GM23338 (cell line): ENCODE measurements at regions not wholly inside any gene's neighbourhood (a gene's known extent, or its start where the extent isn't known, plus 50 kb on each side); places are given as distances from the start of the nearest gene placed in this dataset.

Source experiments
- CREB1 ChIP-seq: fragments of 250-450 bp; sonication (Bioruptor Pico); IDR thresholded peaks from 2 replicates; pipeline ENCODE4 v1.5.0; 2020; ENCODE audit warnings: low read depth, mild to moderate bottlenecking, moderate library complexity
- CTCF ChIP-seq, 2 experiments: fragments of 200-600 bp in 1 of 2; sonication (generic) in 1 of 2; conservative IDR thresholded peaks; 2 replicates each; pipeline versions ENCODE4 v1.5.1 to v1.6.1; 2016 to 2017; ENCODE audit warnings: antibody characterized with exemption in 2 of 2, low read depth in 2 of 2, mild to moderate bottlenecking in 2 of 2, moderate library complexity in 1 of 2
- ETS1 ChIP-seq: IDR thresholded peaks from 2 replicates; pipeline ENCODE4 v1.6.1; 2016; ENCODE audit warnings: antibody characterized with exemption
- EZH2 ChIP-seq: fragments of 200-600 bp; sonication (generic); IDR thresholded peaks from one replicate; pipeline ENCODE4 v1.8.0; 2017; ENCODE audit warnings: antibody characterized with exemption, mild to moderate bottlenecking, low read depth; ENCODE audit not compliant: unreplicated experiment
- EZH2phosphoT487 ChIP-seq: fragments of 200-600 bp; sonication (generic); IDR thresholded peaks from one replicate; pipeline ENCODE4 v1.8.1; 2018; ENCODE audit warnings: antibody characterized with exemption; ENCODE audit not compliant: unreplicated experiment
- JUNB ChIP-seq: IDR thresholded peaks from one replicate; pipeline ENCODE4 v1.6.1; 2016; ENCODE audit warnings: antibody characterized with exemption; ENCODE audit not compliant: unreplicated experiment
- NANOG ChIP-seq: IDR thresholded peaks from 2 replicates; pipeline ENCODE4 v1.6.1; 2016; ENCODE audit warnings: antibody characterized with exemption, borderline replicate concordance
- POLR2AphosphoS5 ChIP-seq: IDR thresholded peaks from 2 replicates; pipeline ENCODE4 v1.6.1; 2016; ENCODE audit warnings: antibody characterized with exemption, low read depth
- REST ChIP-seq: IDR thresholded peaks from one replicate; pipeline ENCODE4 v1.6.1; 2018; ENCODE audit warnings: antibody characterized with exemption; ENCODE audit not compliant: unreplicated experiment
- STAT1 ChIP-seq: IDR thresholded peaks from one replicate; pipeline ENCODE4 v1.6.1; 2016; ENCODE audit warnings: antibody characterized with exemption; ENCODE audit not compliant: unreplicated experiment
- ZNF114 ChIP-seq: fragments of 250-450 bp; sonication (Bioruptor Pico); IDR thresholded peaks from 2 replicates; pipeline ENCODE4 v1.5.0; 2020; ENCODE audit warnings: mild to moderate bottlenecking, moderate library complexity
- ZNF331 ChIP-seq: fragments of 250-450 bp; sonication (Bioruptor Pico); IDR thresholded peaks from 2 replicates; pipeline ENCODE4 v1.5.0; 2020; ENCODE audit warnings: low read depth, mild to moderate bottlenecking, moderate library complexity
- ZNF462 ChIP-seq: fragments of 250-450 bp; sonication (Bioruptor Pico); IDR thresholded peaks from 2 replicates; pipeline ENCODE4 v1.5.0; 2020; ENCODE audit warnings: mild to moderate bottlenecking, moderate library complexity

GRCh38 chr7:110358028-110358427, 732.9 kb upstream of the LRRN3 start:
- TF ChIP-seq CTCF (conservative IDR thresholded peaks at IDR 0.05; ENCODE audit: low read depth in 2 of 2) (no peak), EZH2 (no peak), REST (no peak), JUNB (no peak), EZH2phosphoT487 (no peak), ZNF462 (no peak), NANOG (no peak), ZNF331 (CRISPR knock-in tag) (no peak), POLR2AphosphoS5 (no peak), ZNF114 (no peak), CREB1 (CRISPR knock-in tag) (no peak), ETS1 (no peak), STAT1 (no peak)
